HL-60/S4 treated with phorbol 12-myristate 13-acetate at 8.2 ng/mL for 4 days and 3 days (cell line): ENCODE measurements at regions not wholly inside any gene's neighbourhood (a gene's known extent, or its start where the extent isn't known, plus 50 kb on each side); places are given as distances from the start of the nearest gene placed in this dataset.

Experiments
- in situ Hi-C: fragments of 300-500 bp; cut with MboI; formaldehyde crosslinking; loops from 2 replicates; pipeline ENCODE4 v1.15.0; 2022; ENCODE audit warnings: low sequenced_read_pairs

DNA sequence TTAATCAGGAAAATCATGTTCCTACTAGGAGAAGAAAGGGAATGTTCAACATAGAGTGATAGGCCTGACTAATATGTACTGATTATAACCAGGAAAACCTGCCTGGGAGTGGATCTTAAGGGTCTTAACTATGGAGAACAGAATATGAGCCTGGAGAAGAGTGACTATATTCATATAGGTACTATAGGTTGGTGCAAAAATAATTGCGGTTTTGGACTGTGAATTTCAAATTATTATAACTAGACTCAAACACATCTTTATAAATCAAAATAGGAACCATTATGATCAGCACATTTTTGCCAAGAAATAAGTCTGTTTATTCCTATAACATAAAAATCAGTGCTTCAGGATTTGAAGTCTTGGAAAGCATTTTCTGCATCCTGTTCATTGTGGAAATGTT, 189.8 kb upstream of the ADAMTS5 start:
- in situ Hi-C loops, result no loop called here

DNA sequence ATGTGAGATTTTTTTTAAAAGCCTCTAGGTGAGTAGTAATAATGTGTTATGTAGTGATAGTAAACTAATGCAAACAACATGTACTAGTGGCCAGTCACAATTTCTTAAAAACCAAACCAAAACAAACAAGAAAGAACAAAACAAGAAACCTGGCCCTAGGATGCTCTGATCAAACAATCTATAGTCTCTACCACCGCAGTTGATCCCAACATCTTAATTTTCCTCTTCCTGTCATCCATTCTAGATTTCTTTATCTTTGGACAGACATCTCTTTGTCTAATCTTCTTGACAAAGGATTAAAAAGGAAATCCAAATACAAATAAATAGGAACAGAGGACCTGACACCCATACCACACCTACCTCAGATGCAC, 188.2 kb upstream of the ADAMTS5 start:
- in situ Hi-C loops, result no loop called here

DNA sequence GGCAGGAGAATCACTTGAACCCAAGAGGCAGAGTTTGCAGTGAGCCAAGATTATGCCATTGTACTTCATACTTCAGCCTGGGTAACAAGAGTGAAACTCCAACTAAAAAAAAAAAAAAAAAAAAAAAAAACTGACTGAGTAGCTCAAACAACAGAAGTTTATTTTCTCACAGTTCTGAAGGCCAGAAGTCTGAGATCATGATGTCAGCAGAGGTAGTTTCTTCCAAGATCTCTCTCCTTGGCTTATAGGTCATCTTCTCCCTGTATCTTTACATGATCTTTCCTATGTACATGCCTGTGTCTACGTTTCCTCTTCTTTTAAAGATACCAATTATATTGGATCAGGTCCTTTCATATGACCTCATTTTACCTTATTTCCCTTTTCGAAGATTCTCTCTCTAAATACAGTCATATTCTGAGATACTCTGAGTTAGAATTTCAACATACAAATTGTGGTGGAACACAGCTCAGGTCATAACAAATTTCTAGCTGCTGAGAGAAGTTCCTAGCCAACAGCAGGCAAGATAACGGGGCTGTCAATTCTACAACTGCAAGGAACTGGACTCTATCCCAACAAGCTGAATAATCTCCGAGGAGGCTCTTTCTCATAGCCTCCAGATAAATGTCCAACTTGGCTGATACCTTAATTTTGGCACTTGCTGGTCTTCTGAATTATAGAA, 187.7 kb upstream of the ADAMTS5 start:
- in situ Hi-C loops, result no loop called here

DNA sequence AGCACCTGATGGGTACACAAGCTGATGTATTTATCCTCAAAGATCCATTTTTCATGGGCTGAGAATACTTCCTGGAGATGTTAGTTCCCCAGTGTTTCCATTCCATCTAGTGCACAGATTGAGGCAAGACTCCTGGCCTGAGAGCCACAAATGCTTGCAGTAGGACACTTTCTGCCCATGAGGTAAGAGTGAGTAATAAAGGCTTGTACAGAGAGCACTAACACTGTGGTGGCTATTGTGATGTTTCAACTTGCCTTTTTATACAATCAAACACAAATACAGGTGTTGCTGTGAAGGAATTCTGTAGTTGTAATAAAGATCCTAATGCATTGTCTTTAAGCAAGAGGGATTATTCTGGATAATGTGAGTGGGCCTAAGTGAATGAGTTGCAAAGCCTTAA, 186.1 kb upstream of the ADAMTS5 start:
- in situ Hi-C loops, result no loop called here

DNA sequence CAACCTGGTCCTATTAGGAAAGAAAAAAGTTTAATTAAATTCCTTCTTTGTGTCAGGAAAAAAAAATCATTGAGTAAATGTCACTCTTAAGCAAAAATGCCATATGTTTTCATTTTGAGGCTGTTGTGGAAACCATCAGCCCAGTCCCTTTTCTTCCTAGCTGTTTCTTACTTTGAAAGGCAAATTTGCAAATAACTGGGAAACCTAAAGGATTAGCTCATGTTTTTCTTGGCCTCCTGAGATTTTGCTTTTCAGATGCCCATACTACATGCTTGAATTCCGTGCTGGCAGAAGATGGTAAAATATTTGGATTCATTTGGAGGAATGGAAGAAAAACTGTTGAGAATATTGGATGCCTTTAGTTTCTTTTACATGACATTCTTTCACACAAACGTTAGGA, 182.1 kb upstream of the ADAMTS5 start:
- in situ Hi-C loops, result no loop called here

DNA sequence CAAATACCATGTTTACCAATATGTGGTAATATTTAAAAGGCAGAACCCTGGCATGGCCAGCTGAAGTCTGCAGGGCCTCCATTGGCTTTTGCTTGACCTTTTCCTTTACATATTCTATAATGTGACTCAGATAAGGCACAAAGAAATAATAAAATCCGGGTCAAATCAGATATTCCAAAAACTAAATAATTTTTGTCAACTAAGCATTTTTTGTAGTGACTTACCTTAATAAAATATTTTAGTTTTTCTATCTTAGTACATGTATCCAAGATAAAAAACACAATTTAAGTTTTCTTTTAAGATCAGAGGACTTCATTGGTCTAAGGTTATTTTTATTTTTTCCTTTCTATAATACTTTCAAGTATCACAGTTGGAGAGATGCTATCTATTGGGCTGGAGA, 179.4 kb upstream of the ADAMTS5 start:
- in situ Hi-C loops, result no loop called here

DNA sequence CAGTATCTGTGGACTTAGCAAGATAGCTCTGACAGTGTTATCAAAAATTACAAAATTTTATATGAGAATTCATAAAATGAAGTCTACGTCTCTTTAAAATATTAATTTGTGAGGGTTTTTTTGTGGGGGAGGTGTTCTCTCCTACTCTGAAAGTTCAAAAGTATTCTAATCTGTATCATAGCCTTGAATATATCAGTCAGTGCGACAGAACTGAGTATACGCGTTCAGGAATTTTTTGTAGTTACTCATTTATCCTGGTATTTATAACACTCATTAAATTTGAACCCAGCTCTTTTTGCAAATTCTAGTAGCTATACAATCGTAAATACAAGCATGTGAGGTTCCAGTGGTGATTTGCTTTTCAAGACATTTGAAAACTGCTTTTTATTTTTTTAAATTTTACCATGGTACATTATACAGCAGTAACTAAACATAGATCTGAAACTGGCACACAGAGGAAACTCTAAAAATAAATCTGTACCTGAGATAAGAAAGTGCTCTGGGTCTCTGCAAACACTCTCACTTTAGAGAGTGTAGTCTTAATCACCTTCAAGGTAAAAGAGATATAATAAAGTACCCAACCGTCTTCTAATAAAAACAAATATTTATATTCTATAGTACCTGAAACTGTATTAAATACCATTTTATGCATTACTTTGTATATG, 178.4 kb upstream of the ADAMTS5 start:
- in situ Hi-C loops, result no loop called here

DNA sequence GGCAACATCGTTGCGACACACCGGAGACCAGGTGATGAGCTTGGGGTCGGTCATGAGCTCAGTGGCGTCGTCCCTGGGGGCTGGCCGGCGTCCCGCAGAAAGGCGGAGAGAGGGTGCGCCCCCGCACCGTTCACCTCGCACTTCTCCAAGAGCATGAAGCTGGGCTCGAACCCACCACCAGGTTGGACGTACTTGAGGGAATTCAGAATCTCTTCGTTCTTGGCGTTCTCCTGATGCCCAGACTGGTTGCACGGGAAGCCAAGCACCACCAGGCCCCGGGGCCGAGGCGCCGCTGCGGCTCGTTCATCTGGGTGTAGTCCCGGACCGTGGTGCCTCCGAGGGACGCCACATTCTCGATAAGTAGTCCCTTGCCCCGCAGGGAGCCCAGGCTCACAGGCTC, 176.6 kb upstream of the ADAMTS5 start:
- in situ Hi-C loops, result no loop called here

DNA sequence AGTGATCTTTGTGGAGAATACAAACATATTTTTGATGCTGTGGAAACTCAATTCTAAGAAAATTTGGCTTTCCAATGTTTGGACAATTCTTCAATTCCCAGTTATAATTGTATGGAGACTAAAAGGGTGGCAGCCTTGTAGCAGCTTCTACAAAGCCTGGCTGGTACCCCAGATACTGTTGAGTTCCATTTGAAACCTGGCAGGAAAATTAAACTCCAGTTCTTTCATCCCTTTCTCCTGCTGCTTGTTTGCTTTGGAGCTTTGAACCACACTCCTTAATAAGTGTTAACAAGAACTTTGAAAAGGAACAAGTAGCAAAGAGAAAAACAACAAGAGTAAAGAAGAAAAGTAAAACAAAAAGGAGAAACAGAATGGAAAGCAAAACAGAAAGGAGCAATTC, 172.6 kb upstream of the ADAMTS5 start:
- in situ Hi-C loops, result no loop called here

DNA sequence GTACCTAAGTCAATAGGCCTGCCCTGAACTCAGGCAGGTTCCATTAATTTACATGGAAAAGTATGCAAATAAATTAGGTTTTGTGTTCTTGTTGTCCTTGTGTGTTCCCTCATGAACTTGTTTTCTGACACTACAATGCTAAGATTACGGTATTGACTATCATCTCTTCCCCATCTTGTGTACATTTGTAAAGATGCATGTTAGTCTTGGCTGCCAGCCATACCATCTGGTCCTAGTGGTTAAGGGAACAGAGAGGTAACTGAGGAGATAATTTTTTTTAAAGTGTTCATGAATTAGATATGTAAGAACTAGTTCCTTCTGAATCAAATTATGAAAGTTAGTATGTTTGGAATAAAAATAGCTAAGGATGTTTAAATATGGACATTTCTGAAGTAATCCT, 167.6 kb upstream of the ADAMTS5 start:
- in situ Hi-C loops, result no loop called here

DNA sequence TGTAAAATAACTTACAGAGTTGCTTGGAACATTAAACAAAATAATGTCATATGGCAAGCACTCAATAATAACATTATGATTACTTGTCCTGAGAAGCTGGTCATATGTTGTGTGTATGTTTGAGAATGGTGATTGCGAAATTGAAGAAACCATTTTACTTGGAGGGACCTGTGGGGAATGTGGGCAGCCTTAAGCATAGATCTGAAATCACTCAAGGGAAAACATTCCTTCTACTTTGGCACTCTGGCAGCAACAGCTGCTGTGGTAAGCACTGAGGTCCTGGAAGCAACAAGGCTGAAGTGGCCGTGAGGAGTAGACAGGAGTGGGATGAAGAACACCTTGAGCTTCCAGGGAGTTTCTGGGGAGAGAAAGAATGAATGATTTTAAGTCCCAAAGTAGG, 165.4 kb upstream of the ADAMTS5 start:
- in situ Hi-C loops, result no loop called here

DNA sequence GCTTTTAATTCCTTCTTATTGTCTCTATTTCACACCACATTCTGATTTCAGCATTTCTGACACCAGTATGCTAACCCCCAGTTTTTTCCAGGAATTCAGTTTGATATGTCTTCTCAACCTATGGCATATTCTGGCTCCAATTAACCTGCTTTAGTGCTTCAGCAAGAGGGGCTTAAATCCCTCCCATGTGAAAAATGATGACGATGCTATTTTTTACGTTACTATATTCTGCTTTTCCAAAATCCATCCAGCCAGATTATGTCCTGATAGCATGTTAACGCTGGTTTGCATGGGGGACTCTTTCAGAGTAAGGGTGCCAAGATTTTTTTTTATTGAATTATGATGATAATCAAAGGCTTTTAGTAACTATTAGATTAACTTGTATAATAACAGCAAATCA, 163.3 kb upstream of the ADAMTS5 start:
- in situ Hi-C loops, result no loop called here

DNA sequence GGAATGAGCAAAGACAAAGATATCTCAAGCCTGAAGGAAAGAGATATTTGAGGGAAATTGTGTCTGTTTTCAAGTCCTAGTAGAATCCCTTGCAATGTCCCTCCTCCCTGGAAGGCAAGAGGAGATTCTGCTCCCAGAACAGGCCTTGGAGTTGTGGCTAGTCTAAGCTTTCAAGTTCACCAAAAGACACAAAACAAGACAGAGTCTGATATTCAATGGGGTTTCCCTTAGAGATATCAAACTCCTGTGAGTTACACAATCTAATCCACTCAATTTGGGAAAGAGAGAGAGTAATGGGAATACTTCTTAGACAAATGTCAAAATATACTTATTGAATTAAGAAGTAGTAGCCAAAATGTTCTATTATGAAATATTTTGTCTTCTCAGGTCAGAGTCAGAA, 162.8 kb upstream of the ADAMTS5 start:
- in situ Hi-C loops, result no loop called here

DNA sequence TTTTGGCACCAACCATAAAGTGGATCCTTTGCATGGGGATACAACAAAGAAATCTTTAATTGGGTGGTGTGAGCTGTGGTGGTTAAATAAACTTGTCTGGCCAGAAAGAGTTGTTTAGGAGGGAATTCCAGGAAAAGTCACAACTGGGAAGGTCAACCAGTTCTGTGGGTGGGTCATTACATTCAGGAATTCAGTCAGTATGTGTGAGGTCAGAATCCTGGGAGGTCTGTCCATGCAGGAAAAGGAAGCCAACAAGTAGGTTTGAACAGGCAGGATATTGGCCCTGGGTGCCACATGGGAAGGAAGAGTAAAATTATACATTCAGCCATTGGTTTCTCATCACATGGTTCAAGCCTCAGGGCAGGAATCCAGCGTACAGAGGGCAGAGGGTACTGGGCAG, 162.3 kb upstream of the ADAMTS5 start:
- in situ Hi-C loops, result no loop called here

DNA sequence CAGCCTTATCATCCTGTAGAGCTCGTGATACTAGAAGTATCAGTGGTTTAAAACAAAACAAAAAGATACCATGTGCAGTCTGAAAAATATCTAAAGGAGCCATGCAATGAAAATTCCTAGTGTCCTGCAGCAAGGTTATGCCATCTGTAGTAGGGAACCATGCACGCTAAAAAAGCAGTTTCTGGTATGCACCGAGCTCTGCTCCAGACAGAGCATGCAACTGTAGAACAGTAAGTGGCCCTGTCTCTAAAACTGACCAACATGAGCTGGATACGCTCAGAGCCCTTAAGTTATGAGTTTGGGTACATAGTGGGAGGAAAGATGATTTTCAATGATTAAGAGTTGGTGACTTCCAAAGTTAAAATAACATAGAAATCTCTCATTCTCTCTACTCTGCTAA, 159.3 kb upstream of the ADAMTS5 start:
- in situ Hi-C loops, result no loop called here

DNA sequence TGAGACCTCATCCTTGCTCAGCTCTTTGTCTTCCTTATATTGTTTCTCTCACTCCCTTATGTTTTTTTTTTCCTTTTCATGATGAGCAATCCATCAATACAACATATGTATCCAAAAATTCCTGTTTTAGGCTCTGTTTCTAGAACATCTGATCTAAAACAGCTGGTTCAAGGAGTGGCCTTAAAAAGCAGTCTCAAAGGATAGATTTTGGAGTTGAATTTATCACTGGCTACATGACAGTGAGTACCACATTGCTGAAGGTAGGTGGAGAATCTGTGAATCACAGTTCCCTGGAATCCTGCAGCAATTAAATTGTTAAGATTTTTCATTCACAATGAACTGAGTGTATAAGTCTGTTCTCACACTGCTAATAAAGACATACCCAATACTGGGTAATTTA, 155.8 kb upstream of the ADAMTS5 start:
- in situ Hi-C loops, result no loop called here

DNA sequence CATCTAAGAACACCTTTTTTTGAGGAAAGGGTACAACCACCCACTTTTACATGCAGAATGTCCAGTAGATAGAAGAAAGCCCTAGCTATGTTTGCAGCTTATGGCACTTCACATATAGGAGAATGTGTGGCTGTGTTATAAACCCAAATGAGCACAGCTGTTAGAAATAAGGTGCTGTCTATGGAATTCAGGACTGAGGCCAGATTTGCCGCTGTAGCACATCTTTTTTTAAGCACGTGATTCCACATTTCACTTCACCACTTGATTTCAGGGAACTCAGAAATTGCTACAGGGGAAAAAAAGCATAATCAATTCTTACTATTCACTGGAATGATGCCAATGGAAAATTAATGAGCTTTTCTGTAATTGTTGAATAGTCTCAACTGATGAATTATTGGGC, 147.2 kb upstream of the ADAMTS5 start:
- in situ Hi-C loops, result no loop called here

DNA sequence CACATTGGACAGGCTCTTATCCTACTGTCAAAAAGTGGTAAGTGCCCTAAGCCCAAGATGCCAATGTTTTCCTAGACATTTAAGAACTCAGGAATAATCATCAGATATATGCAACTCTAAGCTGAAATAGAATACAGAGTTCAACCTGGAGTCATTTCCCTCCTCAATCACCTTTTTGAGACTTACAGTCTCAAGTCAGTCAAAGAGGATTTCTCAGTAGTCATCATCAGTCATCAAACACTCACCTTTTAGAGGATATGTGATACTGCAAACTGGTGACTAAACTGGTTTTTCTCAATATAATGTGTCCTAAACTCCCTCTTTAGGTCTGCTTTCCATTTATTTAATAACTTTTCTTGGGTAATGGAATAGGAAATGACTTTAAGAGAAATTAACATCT, 145.3 kb upstream of the ADAMTS5 start:
- in situ Hi-C loops, result no loop called here

DNA sequence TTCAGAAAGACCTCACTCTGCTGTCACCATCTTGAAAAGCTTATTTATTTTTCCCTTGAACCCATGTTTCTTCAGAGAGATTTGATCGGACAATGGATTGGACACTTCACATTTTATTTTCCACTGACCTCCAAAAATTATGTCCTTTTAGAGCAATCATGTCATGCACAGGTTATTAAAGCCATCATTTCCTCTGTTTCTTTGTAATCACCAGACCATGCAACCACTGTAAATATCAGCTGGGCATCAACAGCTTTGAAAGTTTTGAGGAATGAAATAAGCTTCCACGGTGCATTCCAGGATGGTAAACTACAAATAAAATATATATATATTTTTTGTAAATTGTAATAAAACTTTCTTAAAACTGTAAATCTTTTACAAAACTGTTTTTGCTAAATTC, 144.1 kb upstream of the ADAMTS5 start:
- in situ Hi-C loops, result no loop called here

DNA sequence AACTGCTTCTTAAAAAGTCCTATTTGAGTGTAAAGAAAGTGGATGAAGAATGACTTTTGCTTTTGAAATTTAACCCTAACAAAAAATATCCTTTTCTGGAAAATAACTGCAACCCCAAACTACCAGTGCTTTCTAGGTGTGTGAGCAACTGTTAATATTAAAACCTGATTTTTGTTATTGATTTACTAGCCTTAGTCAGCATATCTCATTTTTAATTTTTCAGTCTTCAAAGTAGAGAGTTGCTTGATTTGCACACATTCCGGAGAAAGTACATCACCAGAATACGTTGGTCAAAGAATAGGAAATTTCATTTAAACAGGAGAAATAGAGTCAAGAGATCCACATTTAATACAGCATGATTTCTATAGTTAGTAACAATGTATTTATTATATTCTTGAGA, 141.8 kb upstream of the ADAMTS5 start:
- in situ Hi-C loops, result no loop called here

DNA sequence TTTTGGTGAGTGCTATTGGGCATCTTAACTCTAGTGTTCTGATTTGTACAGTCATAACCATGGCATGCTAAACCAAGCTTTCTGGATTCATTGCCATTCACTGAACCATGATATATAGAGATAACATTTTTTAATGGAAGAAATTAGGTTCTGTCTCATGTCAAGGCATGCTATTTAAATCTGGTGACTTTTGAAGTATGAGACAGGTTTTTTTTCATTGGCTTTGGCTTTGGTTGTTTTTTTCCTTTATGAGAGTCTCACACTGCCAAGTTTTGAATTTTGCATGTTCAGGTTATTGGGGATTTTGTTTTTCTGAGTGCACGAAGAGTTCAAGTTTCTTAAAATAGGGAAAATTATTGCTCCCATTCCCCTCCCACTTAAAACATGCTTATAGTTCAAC, 141.3 kb upstream of the ADAMTS5 start:
- in situ Hi-C loops, result no loop called here

DNA sequence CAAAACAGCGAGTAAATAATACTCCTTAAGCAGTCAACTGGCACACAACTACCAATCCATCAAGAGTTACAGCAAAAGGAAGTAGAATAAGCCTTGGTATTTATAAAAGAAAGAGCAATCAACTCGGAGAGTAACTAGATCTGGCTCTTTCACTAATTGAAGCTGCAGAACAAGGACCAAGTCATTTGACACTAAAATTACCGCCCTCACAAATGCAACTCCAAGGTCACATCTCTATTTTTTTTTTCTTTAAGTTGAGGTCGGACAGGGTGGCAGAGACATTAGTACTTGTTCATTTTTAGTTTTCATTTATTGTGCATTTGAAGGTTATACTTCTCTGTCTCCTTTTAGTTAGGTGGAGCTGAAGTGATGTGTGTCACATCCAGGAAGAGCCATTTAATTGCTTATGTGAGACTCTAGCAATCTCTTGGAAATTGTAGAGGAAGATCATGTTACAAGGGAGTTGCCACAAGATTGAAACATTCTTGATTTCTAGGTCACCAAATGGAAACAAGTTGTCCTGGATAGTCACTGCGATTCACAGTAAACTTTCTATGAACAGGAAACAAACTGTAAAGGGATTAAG, 138.1 kb upstream of the ADAMTS5 start:
- in situ Hi-C loops, result no loop called here

DNA sequence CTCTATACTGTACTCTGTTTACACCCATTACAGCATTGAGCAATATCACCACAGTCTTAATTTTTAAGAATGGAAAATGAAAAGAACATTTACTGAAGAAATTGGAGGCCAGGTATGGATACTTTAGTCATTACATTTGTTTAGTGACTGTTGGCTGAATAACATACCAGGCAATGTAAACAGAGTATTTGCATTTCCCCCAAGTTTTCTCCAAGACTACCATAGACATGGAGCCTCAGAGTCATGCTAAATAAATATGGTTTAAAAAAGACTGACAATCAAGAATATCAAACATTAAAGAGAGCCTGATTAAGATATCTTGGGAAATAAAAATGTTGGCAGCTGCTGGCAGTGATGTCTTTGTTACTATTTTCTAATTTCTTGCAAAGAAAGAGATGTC, 136.9 kb upstream of the ADAMTS5 start:
- in situ Hi-C loops, result no loop called here
